GM18519 (cell line): ENCODE measurements at regions not wholly inside any gene's neighbourhood (a gene's known extent, or its start where the extent isn't known, plus 50 kb on each side); places are given as distances from the start of the nearest gene placed in this dataset.

Experiments used
- ATAC-seq: cut with Tn5 transposase; IDR thresholded peaks from one replicate; pipeline ENCODE4 v1.9.1; 2021; ENCODE audit warnings: mild to moderate bottlenecking, moderate library complexity; ENCODE audit not compliant: unreplicated experiment, low FRiP score

DNA sequence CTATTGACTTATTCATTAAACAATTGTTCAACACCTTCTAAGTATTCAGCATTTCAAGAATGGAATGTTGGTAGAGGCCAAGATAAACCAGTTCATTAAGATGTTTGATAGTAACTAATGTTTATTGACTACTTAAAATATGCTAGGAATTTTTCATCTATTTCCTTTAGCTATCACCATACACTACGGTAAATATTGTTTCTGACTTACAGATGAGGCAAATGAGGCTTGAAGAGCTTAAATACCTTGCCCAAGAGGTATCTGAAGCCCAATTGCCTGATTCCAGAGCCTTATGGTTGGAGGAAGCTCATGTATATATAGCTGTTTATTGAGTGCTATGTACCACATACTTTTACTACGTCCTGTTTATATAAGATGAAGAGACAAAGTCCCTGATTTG is 286.2 kb downstream of the NDFIP2 start:
- no peak for ATAC-seq

DNA sequence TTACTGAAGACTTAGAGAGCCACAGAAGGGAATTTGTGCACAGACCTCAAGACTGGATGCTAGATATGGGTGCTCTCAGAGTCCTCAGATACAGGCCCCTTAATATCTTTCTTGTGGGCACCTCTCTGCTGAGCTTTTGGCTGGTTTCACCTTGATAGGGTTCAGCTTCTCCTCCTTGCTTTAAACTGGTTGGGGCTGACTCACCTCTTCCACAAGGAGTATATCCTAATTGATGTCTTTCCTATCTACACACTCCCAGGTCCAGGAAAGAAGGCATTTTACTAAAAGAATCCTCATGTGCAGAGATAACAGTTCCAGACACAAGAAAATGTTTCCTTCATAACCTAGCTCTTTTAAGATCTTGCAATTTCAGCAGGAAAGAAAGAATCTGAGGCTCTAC is 284.4 kb downstream of the NDFIP2 start:
- ATAC-seq = no peak

DNA sequence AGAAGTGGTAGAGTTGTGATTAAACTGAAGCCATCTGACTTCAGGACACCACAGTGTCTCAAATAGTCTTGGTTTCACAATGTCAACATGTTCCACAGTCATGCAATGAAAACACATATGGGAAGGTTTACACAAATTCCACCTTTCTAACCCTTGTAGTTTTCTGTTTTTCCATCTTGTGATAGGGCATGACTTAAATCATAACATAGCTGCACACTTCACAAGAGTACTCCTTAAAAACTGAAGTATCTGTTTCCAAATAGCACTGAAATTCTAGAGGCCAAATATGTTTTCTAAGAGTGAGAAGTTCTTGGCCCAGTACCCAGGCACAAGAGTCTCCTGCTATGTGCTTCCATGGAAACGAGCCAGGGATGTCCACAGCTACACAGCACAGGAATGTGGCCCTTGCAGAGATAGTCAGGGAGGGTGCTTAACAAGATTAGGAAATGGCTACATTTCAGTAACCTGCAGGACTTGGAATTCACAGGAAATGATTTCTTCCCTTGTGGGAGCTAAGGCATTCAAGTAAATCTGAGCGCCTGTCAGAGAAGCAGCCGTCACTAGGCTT is 269.1 kb downstream of the NDFIP2 start:
- ATAC-seq = no peak

DNA sequence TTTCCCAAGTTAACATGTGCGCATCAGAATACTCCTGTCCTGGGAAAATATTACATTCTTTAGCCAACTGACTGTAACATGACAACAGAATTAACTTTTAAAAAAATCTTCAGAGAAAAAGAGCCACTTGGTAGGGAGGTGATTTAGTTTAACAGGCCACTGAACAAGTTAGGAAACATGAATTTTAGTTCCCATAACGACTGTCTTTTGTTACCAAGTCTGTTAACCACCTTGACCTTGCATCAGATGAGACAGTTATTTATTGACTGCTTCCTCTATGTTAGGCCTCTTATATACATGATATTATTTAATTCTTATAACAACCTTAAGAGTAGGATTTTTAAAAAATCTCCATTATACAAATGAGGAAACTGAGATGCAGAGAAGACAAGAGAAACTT is 268.6 kb downstream of the NDFIP2 start:
- no peak for ATAC-seq

DNA sequence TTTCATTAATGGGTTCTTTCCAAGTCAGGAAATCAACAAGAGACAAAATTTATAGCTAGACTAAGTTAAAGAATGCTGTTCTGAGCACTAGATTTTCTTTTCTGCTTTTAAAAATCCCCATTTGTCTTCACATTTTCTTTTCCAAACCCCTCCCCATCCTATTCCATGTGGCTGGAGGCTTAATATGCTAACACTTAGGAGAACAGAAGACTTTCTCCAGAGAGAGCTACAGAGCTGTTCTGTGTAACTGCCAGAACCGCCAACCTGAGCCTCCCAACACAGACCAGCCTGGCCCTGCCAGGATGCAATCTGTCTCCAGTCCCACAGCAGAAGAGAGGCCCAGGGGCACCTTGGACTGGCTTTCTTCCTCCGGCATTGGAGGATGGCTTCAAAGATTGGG is 264.1 kb downstream of the NDFIP2 start:
- no peak for ATAC-seq

DNA sequence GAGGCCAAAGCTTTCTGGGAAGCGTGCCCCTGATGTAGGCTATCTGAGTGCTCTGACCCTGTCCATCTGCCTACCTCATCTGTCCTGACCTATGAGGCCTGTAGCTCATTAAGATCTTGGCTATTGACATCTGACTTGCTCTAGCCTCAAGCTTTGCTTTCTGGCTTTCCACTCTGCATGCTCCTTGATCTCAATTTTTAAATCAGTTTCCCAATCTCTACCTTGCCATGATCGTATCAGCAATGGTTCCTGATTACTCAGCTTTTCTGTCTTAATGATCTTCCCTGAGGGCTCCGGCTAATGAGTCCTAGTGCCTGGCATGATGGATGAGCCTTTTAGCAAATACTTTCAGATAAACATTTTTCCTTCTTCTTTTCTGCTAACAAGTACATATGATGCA is 262.0 kb downstream of the NDFIP2 start:
- no peak for ATAC-seq

DNA sequence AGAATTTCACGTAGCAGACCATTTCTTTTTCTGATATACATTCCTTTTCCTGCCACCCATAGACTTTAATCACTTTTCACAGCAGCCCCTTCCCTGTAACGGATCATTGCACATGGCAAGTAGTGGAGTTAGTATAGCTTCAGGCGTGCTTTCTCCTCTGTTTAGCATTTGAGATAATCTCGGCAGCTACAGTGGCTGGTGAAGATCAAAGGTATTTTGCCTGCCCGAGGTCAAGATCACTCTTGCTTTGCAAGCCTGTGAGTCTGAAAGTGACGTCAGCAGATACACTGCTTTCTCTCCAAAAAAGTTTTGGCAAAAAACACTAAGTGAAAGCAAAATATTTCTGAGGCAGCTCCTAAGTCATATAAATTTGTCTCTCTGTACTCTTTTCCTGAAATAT is 260.0 kb downstream of the NDFIP2 start:
- no peak for ATAC-seq

DNA sequence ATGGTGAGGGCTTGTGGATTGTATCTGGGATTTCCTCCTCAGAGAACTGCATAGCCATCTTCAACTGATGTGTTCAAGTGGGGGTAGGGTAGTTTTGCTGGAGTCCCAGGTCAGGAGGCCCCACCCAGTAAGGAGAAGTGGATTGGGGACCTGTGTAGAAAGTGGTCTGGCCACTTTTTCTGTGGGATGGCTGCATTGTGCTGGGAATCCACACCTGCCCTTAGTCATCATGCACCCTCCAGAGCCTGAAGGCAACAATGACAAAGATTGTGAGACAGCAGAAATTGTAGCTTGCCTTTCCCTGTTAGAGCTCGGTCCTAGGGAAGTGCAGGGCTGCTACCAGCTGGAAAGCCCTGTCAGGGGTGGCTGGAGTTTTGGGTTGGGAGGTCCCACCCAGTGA is 255.4 kb downstream of the NDFIP2 start:
- no peak for ATAC-seq

DNA sequence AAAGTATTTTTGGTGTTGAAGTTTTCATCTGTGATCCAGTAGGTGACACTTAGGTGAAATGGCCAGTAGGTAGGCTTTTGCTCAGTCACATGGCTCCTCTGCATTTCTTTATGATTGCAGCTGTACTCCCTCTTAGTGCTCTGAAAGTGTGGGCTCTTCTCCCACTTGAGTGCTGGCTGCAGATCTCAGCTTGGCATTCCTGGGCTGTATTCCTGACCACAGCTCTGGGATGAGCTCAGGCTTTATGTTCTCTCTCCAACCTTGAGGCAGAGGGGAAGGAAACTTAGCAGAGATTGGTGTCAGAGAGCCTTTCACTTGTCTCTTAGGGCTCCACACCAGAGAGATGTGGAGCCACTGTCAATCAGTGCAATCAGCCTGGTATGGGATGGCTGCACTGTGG is 254.3 kb downstream of the NDFIP2 start:
- no peak for ATAC-seq

DNA sequence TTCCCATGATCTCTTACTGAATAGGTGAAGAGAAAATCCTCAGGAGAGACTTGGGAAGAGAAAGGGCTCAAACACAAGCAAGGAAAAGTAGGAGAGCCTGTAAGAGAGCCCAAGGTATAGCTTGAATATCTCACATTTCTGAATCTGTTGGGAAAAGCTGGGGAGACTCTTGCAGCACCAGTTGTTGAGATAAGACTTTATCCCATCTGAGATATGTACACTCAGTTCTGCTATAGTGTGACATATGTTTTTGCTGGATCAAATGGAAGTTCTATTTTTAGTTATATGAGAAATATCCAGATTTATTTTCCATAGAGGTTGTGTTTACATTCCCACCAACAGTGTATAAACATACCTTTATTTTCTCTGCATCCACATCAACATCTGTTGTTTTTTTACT is 246.1 kb downstream of the NDFIP2 start:
- ATAC-seq = no peak

DNA sequence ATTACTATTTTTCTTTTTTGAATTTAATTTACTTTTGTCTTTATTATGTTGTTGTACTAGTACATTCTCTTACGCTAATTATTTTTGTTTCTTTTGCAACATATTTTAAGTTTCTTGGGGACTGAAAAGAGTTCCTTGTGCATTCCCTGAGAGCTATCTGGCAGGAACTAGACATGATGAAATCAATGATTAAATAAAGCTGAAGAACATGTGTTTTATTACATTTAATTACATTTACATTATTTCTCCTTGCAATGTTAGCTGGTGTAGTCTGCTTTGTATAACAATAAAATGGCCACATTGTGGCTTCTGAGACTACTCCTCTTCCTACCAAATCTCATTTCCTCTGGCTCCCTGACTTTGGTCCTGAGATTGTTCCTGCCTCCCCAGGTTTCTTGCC is 244.9 kb downstream of the NDFIP2 start:
- ATAC-seq = no peak

DNA sequence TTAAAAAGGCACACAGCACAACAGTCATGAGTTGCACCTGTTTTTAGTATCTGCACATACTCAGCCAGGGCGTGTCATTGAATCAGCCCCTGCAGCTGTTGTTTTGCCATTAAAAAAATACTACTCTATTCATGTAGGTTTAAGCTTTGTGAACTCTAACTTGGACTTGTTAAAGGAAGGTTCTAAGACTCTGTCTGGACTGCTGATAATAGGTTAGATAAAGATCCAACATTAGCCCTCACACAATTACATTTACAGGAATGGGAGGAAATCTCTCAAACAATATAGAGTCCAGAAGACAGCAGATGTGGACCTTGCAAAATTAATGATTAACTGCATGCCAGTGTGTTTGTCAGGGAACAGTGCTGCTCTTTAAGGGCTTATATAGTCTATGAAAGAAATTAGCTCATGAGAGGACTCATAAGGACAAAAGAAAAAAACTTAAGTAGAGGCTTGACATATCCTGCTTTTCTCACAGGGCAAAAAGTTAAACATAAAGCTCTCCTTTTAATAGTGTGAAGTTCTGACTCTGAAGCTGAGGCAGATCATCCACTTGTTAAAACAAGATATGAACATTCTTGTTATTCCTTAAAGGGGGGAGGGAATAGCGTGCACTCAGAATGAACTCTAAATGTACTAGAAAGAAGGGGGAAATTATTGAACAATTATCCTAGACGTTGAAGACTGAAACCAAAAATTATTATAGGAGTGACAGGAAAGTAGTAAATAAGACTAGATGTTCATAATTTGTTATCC is 243.6 kb downstream of the NDFIP2 start:
- ATAC-seq = no peak

DNA sequence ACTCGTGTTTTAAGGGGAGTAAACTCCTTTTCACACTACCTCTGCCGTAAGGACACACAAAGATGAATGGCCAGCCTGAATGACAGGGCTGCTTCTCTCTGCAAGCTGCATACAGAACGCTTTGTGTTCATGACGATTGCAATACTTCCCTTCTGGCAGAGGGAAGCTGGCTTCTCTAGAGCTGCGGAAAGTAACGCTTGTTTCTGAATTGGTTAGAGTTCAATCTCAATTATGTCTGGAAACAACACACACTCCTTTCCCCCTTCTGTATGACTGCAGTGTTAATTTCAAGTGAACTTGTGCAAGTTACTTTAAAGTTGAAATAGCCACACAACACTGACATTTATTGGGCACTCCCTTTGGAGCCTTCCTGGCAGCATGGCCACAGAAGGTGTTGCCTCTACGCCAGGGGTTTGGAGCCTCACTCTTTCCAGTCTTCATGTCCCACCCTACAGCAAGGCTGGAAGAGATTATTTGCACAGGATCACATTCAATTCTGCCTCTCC is 242.6 kb downstream of the NDFIP2 start:
- no peak for ATAC-seq

DNA sequence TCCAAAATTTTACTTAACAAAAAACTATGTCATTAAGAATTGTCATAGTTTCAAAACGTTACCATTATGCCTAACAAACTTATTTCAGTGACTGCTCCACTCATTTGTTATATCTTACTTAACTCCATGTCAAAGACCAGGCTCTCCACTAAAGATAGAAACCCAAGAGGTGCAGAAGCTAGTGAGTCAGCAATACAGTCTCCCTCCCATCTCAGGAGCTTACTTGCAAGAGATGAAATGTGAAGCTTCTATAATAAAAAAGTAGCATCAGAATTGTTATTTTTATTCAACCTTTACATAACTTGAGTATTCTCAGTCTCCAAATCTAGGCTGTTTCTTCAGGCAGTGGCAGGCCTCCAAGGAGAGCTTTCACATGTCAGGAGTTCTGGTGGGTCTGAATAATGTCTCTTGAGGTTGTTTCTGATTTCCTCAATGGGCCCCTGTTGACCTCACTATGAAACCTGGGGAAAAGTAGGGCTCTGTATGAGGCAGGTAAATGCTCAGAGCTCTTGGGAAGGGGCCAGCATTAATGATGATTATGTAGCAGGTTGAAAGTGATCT is 242.0 kb downstream of the NDFIP2 start:
- ATAC-seq = no peak

DNA sequence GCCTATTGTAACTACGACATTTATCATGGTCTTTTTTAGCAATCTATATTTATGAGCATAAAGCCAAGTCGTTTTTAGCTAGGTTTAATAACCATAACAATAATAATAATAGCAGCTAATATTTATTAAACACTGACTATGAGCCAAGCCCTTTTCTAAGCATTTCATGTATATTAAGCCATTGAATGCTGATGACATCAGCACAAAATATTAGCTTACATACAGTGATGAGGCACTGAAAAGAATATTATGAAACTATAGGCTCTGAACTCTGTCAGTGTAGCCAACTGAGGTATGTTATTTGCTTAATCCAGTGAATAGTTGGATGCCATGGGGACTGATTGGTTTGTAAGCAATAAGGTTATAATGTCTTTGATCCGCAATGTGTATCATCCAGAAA is 235.2 kb downstream of the NDFIP2 start:
- no peak for ATAC-seq

DNA sequence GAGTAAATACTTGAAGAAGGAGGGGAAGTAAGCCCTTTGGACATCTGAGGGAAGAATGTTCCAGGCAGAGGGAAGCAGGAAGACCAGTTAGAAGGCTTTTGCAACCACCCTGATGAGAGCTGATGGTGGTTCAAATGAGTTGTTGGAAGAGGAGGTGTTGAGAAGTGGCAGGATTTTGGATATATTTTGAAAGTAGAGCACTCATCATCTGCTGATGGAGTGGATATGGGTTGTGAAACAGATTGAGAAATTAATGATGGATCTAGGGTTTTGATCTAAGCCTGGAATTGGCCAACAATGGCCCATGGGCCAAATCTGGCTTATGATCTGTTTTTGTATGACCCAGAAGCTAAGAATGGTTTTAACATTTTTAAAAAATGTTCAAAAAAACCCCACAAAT is 230.7 kb downstream of the NDFIP2 start:
- no peak for ATAC-seq

DNA sequence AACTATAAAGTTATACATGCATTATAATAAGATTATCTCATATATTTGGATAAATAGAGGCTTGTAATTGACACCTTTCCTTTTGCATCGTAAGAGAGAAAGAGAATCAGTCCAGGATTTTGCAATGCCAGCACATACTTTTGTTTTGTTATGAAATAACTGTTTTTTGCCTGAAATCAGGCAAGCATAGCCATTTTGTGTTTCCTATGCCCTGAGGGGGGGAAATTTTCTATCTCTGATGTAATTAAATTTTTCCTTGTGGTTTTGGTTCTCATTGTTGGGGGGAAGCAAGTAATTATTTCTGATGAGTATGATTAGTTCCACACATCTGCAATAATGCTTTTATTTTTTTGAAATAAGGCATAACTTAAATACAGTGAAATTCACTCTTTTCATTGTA is 229.4 kb downstream of the NDFIP2 start:
- no peak for ATAC-seq

DNA sequence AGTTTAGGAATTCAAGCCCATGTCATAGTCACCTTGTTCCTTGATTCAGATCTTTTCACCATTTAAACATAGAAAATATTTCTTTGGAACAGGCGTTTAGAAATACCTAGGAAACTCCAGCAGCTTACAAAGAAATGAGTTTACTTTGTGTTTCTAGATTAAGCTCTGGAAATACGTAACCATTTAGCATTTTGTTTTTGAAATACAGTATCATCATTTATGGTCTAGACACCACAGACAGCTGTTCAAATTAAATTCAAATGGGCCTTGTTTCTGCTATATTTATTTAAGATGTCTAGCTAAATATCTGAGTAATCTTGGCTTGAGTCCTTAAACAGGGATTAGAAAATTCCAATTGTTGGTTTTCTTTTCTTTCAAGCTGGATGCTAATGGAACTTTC is 228.5 kb downstream of the NDFIP2 start:
- ATAC-seq = no peak

DNA sequence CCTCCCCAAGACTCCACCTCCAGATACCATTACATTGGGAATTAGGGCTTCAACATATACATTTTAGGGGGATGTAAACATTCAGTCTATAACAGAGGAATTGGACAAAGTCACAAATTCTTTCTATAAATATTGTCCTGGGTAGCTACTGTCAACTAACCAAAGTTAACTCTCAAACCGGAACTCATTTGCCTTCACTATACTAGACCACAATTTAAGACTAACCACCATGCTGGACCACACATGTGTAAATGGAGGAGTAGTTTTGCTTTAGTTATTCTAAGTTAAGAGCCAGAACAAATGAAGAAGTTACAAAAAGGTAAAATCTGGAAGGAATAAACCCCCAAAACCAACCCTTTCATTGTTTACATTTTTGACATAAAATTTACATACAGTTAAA is 222.8 kb downstream of the NDFIP2 start:
- ATAC-seq = no peak

DNA sequence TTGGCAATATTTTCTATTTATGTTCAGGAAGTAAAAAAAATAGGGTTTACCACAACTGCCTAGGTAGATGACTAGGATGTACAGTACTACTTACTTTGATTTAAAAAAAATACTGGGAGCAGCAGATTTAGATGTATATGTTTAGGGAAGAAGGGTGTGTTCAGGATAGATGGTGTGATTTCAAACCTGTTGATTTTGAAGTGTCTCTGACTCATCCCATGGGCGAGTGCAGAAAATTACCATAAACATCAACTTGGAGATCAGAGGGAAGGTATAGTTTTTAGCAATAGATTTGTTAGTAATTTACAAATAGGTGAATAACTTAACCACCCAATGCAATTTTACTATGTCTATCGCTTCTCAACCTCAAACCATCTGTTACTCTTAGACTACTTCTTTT is 214.8 kb downstream of the NDFIP2 start:
- ATAC-seq = no peak

DNA sequence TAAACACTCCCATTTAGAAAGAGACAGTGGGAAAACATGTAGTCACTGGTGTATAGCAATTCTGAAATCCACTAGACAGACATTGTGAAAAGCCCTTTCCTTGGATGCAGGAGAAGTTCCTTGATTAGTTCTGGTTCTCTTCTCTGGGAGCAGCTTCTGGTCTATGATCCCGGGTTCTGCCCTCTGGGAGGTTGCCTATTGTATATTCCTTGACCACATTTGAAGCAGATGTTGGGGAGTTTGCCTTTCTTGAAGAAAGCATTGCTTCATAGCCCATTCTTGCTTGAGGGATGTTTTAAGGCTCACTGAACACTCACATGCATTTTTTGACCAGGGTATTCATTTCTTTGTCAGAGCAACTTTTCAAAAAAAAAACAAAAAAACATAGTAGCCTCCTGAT is 211.9 kb downstream of the NDFIP2 start:
- ATAC-seq = no peak

DNA sequence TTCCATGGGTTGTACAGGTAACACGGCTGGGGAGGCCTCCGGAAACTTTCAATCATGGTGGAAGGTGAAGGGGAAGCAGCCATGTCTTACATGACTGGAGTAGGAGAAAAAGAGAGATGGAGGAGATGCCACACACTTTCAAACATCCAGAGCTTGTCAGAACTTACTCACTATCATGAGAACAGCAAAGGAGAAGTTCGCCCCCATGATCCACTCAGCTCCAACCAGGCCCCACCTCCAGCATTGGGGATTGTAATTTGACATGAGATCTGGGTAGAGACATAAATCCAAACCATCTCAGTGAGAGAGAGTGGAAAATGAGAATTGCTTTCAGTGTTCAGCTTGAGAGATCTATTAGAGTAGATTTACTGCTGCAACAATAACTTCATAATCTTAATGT is 210.9 kb downstream of the NDFIP2 start:
- ATAC-seq = no peak
